ENCODE measurements at regions not wholly inside any gene's neighbourhood (a gene's known extent, or its start where the extent isn't known, plus 50 kb on each side); places are given as distances from the start of the nearest gene placed in this dataset.

- intact Hi-C loops (cut with DNase I; ENCODE audit: low total_unique reads), result no loop called here
- H3K4me3 ChIP-seq, result no peak overlapping the region
- H3K27me3 ChIP-seq, result peaks cover 0 to 17% of the 10 kb centered on the region in 2 donors
These were observed 484.1 kb upstream of the SALL1 start for GRCh38 chr16:51635181-51635580.

GRCh38 chr16:51630076-51630475 is 479.0 kb upstream of the SALL1 start:
- no peak overlapping the region for H3K27ac ChIP-seq
- H3K27me3 ChIP-seq, result no peaks in the 10 kb centered on the region
- intact Hi-C loops (cut with DNase I; ENCODE audit: low total_unique reads), result no loop called here
- no peaks in the 10 kb centered on the region for H3K4me1 ChIP-seq
- TF ChIP-seq CTCF (IDR thresholded peaks at IDR 0.05), result no peak
- TF ChIP-seq POLR2A (IDR thresholded peaks at IDR 0.05), result no peak
- TF ChIP-seq POLR2AphosphoS5 (IDR thresholded peaks at IDR 0.05), result no peak
- H3K36me3 ChIP-seq, result no peaks in the 10 kb centered on the region
- DNase-seq (ENCODE audit: low spot score in 2 of 2), result no peak
- no peak overlapping the region for H3K4me3 ChIP-seq
- H3K9me3 ChIP-seq, result no peaks in the 10 kb centered on the region

More at GRCh38 chr16:51635181-51635580, 484.1 kb upstream of the SALL1 start:
- Histone ChIP-seq H3K9me3 (no peaks in the 10 kb centered on the region), H3K4me1 (no peaks in the 10 kb centered on the region), H3K27ac (no peak overlapping the region), H3K36me3 (no peaks in the 10 kb centered on the region)
- no peak for TF ChIP-seq CTCF (IDR thresholded peaks at IDR 0.05)
- TF ChIP-seq POLR2AphosphoS5 (IDR thresholded peaks at IDR 0.05), result no peak
- no peak for TF ChIP-seq POLR2A (IDR thresholded peaks at IDR 0.05)
- DNase-seq (ENCODE audit: low spot score in 2 of 2), result no peak

- H3K36me3 ChIP-seq, result no peaks in the 10 kb centered on the region
- intact Hi-C loops (cut with DNase I; ENCODE audit: low total_unique reads), result no loop called here
- H3K27ac ChIP-seq, result no peak overlapping the region
- DNase-seq (ENCODE audit: low spot score in 2 of 2), result no peak
- no peaks in the 10 kb centered on the region for H3K4me1 ChIP-seq
- TF ChIP-seq CTCF (IDR thresholded peaks at IDR 0.05) (no peak), POLR2A (IDR thresholded peaks at IDR 0.05) (no peak), POLR2AphosphoS5 (IDR thresholded peaks at IDR 0.05) (no peak)
- no peaks in the 10 kb centered on the region for H3K27me3 ChIP-seq
- H3K9me3 ChIP-seq, result no peaks in the 10 kb centered on the region
- no peak overlapping the region for H3K4me3 ChIP-seq
These were observed 478.5 kb upstream of the SALL1 start for GRCh38 chr16:51629576-51629975.

GRCh38 chr16:51624080-51624775 is 473.2 kb upstream of the SALL1 start:
- intact Hi-C loops (cut with DNase I; ENCODE audit: low total_unique reads), result no loop called here

More at GRCh38 chr16:51624080-51624775, 473.2 kb upstream of the SALL1 start:
- no peak for DNase-seq (ENCODE audit: low spot score in 2 of 2)
- H3K9me3 ChIP-seq, result no peaks in the 10 kb centered on the region
- TF ChIP-seq POLR2AphosphoS5 (IDR thresholded peaks at IDR 0.05) (no peak), POLR2A (IDR thresholded peaks at IDR 0.05) (no peak), CTCF (IDR thresholded peaks at IDR 0.05) (no peak)
- no peak overlapping the region for H3K27ac ChIP-seq
- H3K36me3 ChIP-seq, result no peaks in the 10 kb centered on the region
- no peak overlapping the region for H3K4me3 ChIP-seq
- no peaks in the 10 kb centered on the region for H3K4me1 ChIP-seq
- H3K27me3 ChIP-seq, result no peaks in the 10 kb centered on the region

Data from breast epithelium (tissue), 4 donors.